ENCODE measurements at regions not wholly inside any gene's neighbourhood (a gene's known extent, or its start where the extent isn't known, plus 50 kb on each side); places are given as distances from the start of the nearest gene placed in this dataset.

- DNase-seq (ENCODE audit: low read depth, low spot score), result peak; percentile 28
- in situ Hi-C loops (cut with HindIII; ENCODE audit: low sequenced_read_pairs), result no loop called here
- H3K4me3 ChIP-seq (ENCODE audit: low read depth, low read length), result no peak overlapping the region
- TF ChIP-seq CTCF (IDR thresholded peaks at IDR 0.05; ENCODE audit: low read depth, low read length), result no peak
Measured at GRCh38 chr20:24098886-24099285, 110.3 kb upstream of the GGTLC1 start.

- in situ Hi-C loops (cut with HindIII; ENCODE audit: low sequenced_read_pairs), result no loop called here
- DNase-seq (ENCODE audit: low read depth, low spot score), result no peak
- TF ChIP-seq CTCF (IDR thresholded peaks at IDR 0.05; ENCODE audit: low read depth, low read length), result no peak
- H3K4me3 ChIP-seq (ENCODE audit: low read depth, low read length), result no peak overlapping the region
Measured at GRCh38 chr20:24097506-24098245, 109.1 kb upstream of the GGTLC1 start.

GRCh38 chr20:24096864-24097450 lies 108.4 kb upstream of the GGTLC1 start:
- in situ Hi-C loops (cut with HindIII; ENCODE audit: low sequenced_read_pairs), result no loop called here
- TF ChIP-seq CTCF (IDR thresholded peaks at IDR 0.05; ENCODE audit: low read depth, low read length), result no peak
- no peak overlapping the region for H3K4me3 ChIP-seq (ENCODE audit: low read depth, low read length)
- DNase-seq (ENCODE audit: low read depth, low spot score), result no peak

- no peak for DNase-seq (ENCODE audit: low read depth, low spot score)
- H3K4me3 ChIP-seq (ENCODE audit: low read depth, low read length), result no peak overlapping the region
- in situ Hi-C loops (cut with HindIII; ENCODE audit: low sequenced_read_pairs), result no loop called here
- no peak for TF ChIP-seq CTCF (IDR thresholded peaks at IDR 0.05; ENCODE audit: low read depth, low read length)
Measured at GRCh38 chr20:24096264-24096663, 107.7 kb upstream of the GGTLC1 start.

- no peak for TF ChIP-seq CTCF (IDR thresholded peaks at IDR 0.05; ENCODE audit: low read depth, low read length)
- in situ Hi-C loops (cut with HindIII; ENCODE audit: low sequenced_read_pairs), result no loop called here
- H3K4me3 ChIP-seq (ENCODE audit: low read depth, low read length), result no peak overlapping the region
- no peak for DNase-seq (ENCODE audit: low read depth, low spot score)
Measured at GRCh38 chr20:24095756-24096155, 107.2 kb upstream of the GGTLC1 start.

- in situ Hi-C loops (cut with HindIII; ENCODE audit: low sequenced_read_pairs), result no loop called here
- no peak overlapping the region for H3K4me3 ChIP-seq (ENCODE audit: low read depth, low read length)
- no peak for DNase-seq (ENCODE audit: low read depth, low spot score)
- TF ChIP-seq CTCF (IDR thresholded peaks at IDR 0.05; ENCODE audit: low read depth, low read length), result no peak
Measured at GRCh38 chr20:24095303-24095702, 106.7 kb upstream of the GGTLC1 start.
